Neural cell (in vitro differentiated cells): ENCODE measurements at regions not wholly inside any gene's neighbourhood (a gene's known extent, or its start where the extent isn't known, plus 50 kb on each side); places are given as distances from the start of the nearest gene placed in this dataset.

ENCODE experiments used
- H2AFZ ChIP-seq: fragments of 200-600, 300-800 bp; sonication (generic), shearing (Covaris generic); 2 replicates; pipeline ENCODE4 v1.6.0; 2014; ENCODE audit warnings: low read depth, mild to moderate bottlenecking, antibody characterized with exemption, low read length, moderate library complexity
- H3F3A ChIP-seq: fragments of 200-600 bp; shearing (Covaris generic); 2 replicates; pipeline ENCODE4 v1.6.1; 2016; ENCODE audit warnings: mild to moderate bottlenecking, moderate library complexity, mixed read lengths, antibody characterized with exemption, low read length; ENCODE audit not compliant: insufficient read depth, poor library complexity, severe bottlenecking
- H3K27ac ChIP-seq: fragments of 200-600, 300-800 bp; sonication (generic), shearing (Covaris generic); 2 replicates; pipeline ENCODE4 v1.5.1; 2014; ENCODE audit warnings: mild to moderate bottlenecking, low read length, moderate library complexity
- H3K27me3 ChIP-seq: fragments of 300-800, 200-600 bp; sonication (generic), shearing (Covaris generic); 2 replicates; pipeline ENCODE4 v1.6.0; 2014; ENCODE audit warnings: mild to moderate bottlenecking, low read depth, low read length, moderate library complexity; ENCODE audit not compliant: insufficient read depth
- H3K36me3 ChIP-seq: fragments of 300-800, 200-600 bp; sonication (generic), shearing (Covaris generic); 2 replicates; pipeline ENCODE4 v1.5.1; 2014; ENCODE audit warnings: mild to moderate bottlenecking, antibody characterized with exemption, low read length, moderate library complexity; ENCODE audit not compliant: insufficient read depth
- H3K4me2 ChIP-seq: fragments of 300-800, 200-600 bp; sonication (generic), shearing (Covaris generic); 2 replicates; pipeline ENCODE4 v1.6.0; 2014; ENCODE audit warnings: mild to moderate bottlenecking, low read length
- H3K4me3 ChIP-seq: fragments of 300-800, 200-600 bp; sonication (generic), shearing (Covaris generic); 2 replicates; pipeline ENCODE4 v1.5.1; 2014; ENCODE audit warnings: mild to moderate bottlenecking, low read length, moderate library complexity
- H3K79me2 ChIP-seq: fragments of 200-600 bp; shearing (Covaris generic); replicated peaks from 2 replicates; pipeline ENCODE4 v1.6.0; 2014; ENCODE audit warnings: mild to moderate bottlenecking, low read length, moderate library complexity; ENCODE audit not compliant: insufficient read depth
- H3K9ac ChIP-seq: fragments of 300-800, 200-600 bp; sonication (generic), shearing (Covaris generic); 2 replicates; pipeline ENCODE4 v1.6.1; 2016; ENCODE audit warnings: mild to moderate bottlenecking, low read length, mixed read lengths
- H3K9me2 ChIP-seq: fragments of 200-600 bp; shearing (Covaris generic); 2 replicates; pipeline ENCODE4 v1.6.1; 2016; ENCODE audit warnings: mild to moderate bottlenecking, low read length, mixed read lengths; ENCODE audit not compliant: insufficient read depth
- H3K9me3 ChIP-seq: fragments of 200-600, 300-800 bp; sonication (generic), shearing (Covaris generic); 2 replicates; pipeline ENCODE4 v1.6.1; 2016; ENCODE audit warnings: mild to moderate bottlenecking, mixed run types, low read length, moderate library complexity, mixed read lengths
- H4K20me1 ChIP-seq: fragments of 200-600 bp; shearing (Covaris generic); 2 replicates; pipeline ENCODE4 v1.6.1; 2016; ENCODE audit warnings: mild to moderate bottlenecking, mixed run types; ENCODE audit not compliant: insufficient read depth
- EP300 ChIP-seq: fragments of 450-650 bp; conservative IDR thresholded peaks from 2 replicates; pipeline ENCODE4 v1.6.1; 2014; ENCODE audit warnings: antibody characterized with exemption, mild to moderate bottlenecking, moderate library complexity; ENCODE audit not compliant: poor library complexity, severe bottlenecking
- EZH2 ChIP-seq: fragments of 200-600, 300-800 bp; shearing (Covaris generic), sonication (generic); IDR thresholded peaks from 2 replicates; pipeline ENCODE4 v1.6.1; 2014; ENCODE audit warnings: antibody characterized with exemption, low read length, borderline replicate concordance, mild to moderate bottlenecking; ENCODE audit not compliant: insufficient read depth, poor library complexity, severe bottlenecking
- MXI1 ChIP-seq: fragments of 450-650 bp; conservative IDR thresholded peaks from 2 replicates; pipeline ENCODE4 v1.6.1; 2014; ENCODE audit warnings: antibody characterized with exemption, mild to moderate bottlenecking; ENCODE audit not compliant: poor library complexity, severe bottlenecking
- POLR2AphosphoS5 ChIP-seq: IDR thresholded peaks from 2 replicates; pipeline ENCODE4 v1.6.1; 2012
- RAD21 ChIP-seq: fragments of 450-650 bp; conservative IDR thresholded peaks from 2 replicates; pipeline ENCODE4 v1.6.1; 2014; ENCODE audit warnings: antibody characterized with exemption, mild to moderate bottlenecking, moderate library complexity
- SMC3 ChIP-seq: fragments of 450-650 bp; conservative IDR thresholded peaks from 2 replicates; pipeline ENCODE4 v1.6.1; 2014; ENCODE audit warnings: antibody characterized with exemption, mild to moderate bottlenecking, moderate library complexity; ENCODE audit not compliant: poor library complexity
- TAF1 ChIP-seq: IDR thresholded peaks from 2 replicates; pipeline ENCODE4 v1.6.1; 2012; ENCODE audit warnings: low read depth
- TF ChIP-seq, protein P1 (sequence below): fragments of 450-650 bp; IDR thresholded peaks from 2 replicates; pipeline ENCODE4 v1.5.1; 2014; ENCODE audit warnings: antibody characterized with exemption, mild to moderate bottlenecking, moderate library complexity; ENCODE audit not compliant: poor library complexity, severe bottlenecking
- TF ChIP-seq, protein P2 (sequence below): IDR thresholded peaks from 2 replicates; pipeline ENCODE4 v1.6.1; 2012; ENCODE audit warnings: borderline replicate concordance

DNA sequence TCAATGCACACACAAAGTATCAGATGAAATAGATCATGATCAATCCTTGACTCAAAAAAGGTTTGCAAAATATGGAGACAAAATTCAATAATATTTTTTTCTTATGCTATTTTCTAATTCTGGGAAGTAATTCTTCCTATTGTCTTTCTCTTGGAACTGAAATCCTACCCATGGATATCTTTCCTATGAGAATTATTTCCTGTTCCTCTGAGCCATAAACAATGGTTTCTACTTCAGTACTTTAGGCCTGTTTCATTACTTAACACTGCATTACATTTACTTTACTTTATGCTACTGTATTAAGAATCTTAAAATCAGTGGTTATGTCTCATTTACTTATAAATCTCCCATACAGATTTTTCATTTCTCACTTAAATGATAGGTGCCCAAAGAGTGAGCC lies 1025.4 kb upstream of the ACO1 start:
- Histone ChIP-seq H3K9me3 (no peaks in the 10 kb centered on the region), H3K27ac (no peak overlapping the region), H2AFZ (no peak overlapping the region), H3K27me3 (no peaks in the 10 kb centered on the region), H3K79me2 (no peaks in the 10 kb centered on the region), H3K9me2 (no peaks in the 10 kb centered on the region), H3K9ac (no peak overlapping the region), H3F3A (no peaks in the 10 kb centered on the region), H4K20me1 (no peaks in the 10 kb centered on the region), H3K4me2 (no peak overlapping the region), H3K36me3 (no peaks in the 10 kb centered on the region), H3K4me3 (no peak overlapping the region)
- TF ChIP-seq SMC3 (no peak), EP300 (no peak), RAD21 (no peak), TAF1 (no peak), EZH2 (no peak), MXI1 (no peak), POLR2AphosphoS5 (no peak)
- TF ChIP-seq, protein P1, sequence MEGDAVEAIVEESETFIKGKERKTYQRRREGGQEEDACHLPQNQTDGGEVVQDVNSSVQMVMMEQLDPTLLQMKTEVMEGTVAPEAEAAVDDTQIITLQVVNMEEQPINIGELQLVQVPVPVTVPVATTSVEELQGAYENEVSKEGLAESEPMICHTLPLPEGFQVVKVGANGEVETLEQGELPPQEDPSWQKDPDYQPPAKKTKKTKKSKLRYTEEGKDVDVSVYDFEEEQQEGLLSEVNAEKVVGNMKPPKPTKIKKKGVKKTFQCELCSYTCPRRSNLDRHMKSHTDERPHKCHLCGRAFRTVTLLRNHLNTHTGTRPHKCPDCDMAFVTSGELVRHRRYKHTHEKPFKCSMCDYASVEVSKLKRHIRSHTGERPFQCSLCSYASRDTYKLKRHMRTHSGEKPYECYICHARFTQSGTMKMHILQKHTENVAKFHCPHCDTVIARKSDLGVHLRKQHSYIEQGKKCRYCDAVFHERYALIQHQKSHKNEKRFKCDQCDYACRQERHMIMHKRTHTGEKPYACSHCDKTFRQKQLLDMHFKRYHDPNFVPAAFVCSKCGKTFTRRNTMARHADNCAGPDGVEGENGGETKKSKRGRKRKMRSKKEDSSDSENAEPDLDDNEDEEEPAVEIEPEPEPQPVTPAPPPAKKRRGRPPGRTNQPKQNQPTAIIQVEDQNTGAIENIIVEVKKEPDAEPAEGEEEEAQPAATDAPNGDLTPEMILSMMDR: no peak
- TF ChIP-seq, protein P2, sequence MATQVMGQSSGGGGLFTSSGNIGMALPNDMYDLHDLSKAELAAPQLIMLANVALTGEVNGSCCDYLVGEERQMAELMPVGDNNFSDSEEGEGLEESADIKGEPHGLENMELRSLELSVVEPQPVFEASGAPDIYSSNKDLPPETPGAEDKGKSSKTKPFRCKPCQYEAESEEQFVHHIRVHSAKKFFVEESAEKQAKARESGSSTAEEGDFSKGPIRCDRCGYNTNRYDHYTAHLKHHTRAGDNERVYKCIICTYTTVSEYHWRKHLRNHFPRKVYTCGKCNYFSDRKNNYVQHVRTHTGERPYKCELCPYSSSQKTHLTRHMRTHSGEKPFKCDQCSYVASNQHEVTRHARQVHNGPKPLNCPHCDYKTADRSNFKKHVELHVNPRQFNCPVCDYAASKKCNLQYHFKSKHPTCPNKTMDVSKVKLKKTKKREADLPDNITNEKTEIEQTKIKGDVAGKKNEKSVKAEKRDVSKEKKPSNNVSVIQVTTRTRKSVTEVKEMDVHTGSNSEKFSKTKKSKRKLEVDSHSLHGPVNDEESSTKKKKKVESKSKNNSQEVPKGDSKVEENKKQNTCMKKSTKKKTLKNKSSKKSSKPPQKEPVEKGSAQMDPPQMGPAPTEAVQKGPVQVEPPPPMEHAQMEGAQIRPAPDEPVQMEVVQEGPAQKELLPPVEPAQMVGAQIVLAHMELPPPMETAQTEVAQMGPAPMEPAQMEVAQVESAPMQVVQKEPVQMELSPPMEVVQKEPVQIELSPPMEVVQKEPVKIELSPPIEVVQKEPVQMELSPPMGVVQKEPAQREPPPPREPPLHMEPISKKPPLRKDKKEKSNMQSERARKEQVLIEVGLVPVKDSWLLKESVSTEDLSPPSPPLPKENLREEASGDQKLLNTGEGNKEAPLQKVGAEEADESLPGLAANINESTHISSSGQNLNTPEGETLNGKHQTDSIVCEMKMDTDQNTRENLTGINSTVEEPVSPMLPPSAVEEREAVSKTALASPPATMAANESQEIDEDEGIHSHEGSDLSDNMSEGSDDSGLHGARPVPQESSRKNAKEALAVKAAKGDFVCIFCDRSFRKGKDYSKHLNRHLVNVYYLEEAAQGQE: no peak

DNA sequence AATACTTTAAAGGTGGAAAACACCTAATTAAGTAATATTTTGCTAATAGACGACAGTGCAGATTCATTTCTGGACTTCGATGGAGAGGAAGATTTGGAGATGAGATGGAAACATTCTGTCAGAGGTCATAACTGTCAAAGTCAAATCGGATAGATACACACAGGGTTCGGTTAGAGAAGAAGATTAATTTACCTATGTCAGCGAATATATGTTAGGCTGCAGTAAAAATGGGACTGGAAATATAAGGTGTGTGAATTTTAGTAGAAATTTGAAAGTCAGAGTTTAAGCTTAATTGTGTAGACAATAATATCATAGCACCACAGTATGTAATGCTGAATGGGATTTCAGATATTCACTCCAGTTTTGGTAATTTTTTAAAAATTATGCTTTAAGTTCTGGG lies 1020.3 kb upstream of the ACO1 start:
- no peak overlapping the region for H3K9ac ChIP-seq
- no peaks in the 10 kb centered on the region for H3K79me2 ChIP-seq
- H3F3A ChIP-seq: no peaks in the 10 kb centered on the region
- no peaks in the 10 kb centered on the region for H3K9me2 ChIP-seq
- H3K36me3 ChIP-seq: no peaks in the 10 kb centered on the region
- H3K27ac ChIP-seq: no peak overlapping the region
- TF ChIP-seq MXI1: no peak
- no peak for TF ChIP-seq TAF1
- no peak for TF ChIP-seq EZH2
- no peak for TF ChIP-seq RAD21
- TF ChIP-seq, protein P1: no peak
- no peaks in the 10 kb centered on the region for H3K27me3 ChIP-seq
- H3K4me3 ChIP-seq: no peak overlapping the region
- H3K4me2 ChIP-seq: no peak overlapping the region
- no peaks in the 10 kb centered on the region for H3K9me3 ChIP-seq
- no peak overlapping the region for H2AFZ ChIP-seq
- no peaks in the 10 kb centered on the region for H4K20me1 ChIP-seq
